SK-N-SH (cell line): ENCODE measurements at regions not wholly inside any gene's neighbourhood (a gene's known extent, or its start where the extent isn't known, plus 50 kb on each side); places are given as distances from the start of the nearest gene placed in this dataset.

ENCODE experiments used
- CTCF ChIA-PET: fragments of 300-600, 350-600 bp; formaldehyde crosslinking; extraction: SDS; loops from one replicate; lab custom pipeline; 2021; lab: Yijun Ruan, JAX
- POLR2A ChIA-PET: fragments of 350-600 bp; sonication (Branson Sonifier 250); formaldehyde crosslinking; extraction: SDS; loops from one replicate; lab custom pipeline; 2020; ENCODE audit warnings: antibody characterized with exemption, inconsistent platforms; lab: Yijun Ruan, JAX
- DNase-seq: peaks from one replicate; pipeline ENCODE4 v3.0.0; 2012
- H2AFZ ChIP-seq: fragments of 200-600 bp; sonication (generic); 2 replicates; pipeline ENCODE4 v1.8.1; 2016; ENCODE audit warnings: antibody characterized with exemption, mild to moderate bottlenecking, low read depth
- H3F3A ChIP-seq: fragments of 200-600 bp; sonication (generic); replicated peaks from 2 replicates; pipeline ENCODE3; 2016; ENCODE audit warnings: antibody characterized with exemption, mild to moderate bottlenecking; ENCODE audit not compliant: insufficient read depth
- H3K27ac ChIP-seq, 2 experiments: fragments of 200-500 bp in 1 of 2; fragments of 200-600 bp in 1 of 2; sonication (Bioruptor generic) in 1 of 2; sonication (generic), shearing (Covaris generic) in 1 of 2; 2 replicates each; pipeline versions ENCODE4 v1.5.1 to v1.6.1; 2014 to 2016; ENCODE audit warnings: low read depth in 2 of 2, inconsistent platforms in 1 of 2, low read length in 1 of 2, mild to moderate bottlenecking in 1 of 2, mixed read lengths in 1 of 2
- H3K27me3 ChIP-seq: fragments of 200-600 bp; sonication (generic), shearing (Covaris generic); 2 replicates; pipeline ENCODE4 v1.6.1; 2016; ENCODE audit warnings: mixed run types; ENCODE audit not compliant: insufficient read depth
- H3K36me3 ChIP-seq, 2 experiments: fragments of 200-500 bp in 1 of 2; fragments of 200-600 bp in 1 of 2; sonication (Bioruptor generic) in 1 of 2; sonication (generic) in 1 of 2; replicated peaks in 1 of 2; 2 replicates each; pipeline versions ENCODE3 to v1.5.1; 2014 to 2016; ENCODE audit warnings: low read length in 1 of 2, mild to moderate bottlenecking in 1 of 2; ENCODE audit not compliant: insufficient read depth in 2 of 2, control insufficient read depth in 1 of 2
- H3K4me1 ChIP-seq, 2 experiments: fragments of 200-500 bp in 1 of 2; fragments of 200-600 bp in 1 of 2; sonication (Bioruptor generic) in 1 of 2; sonication (generic), shearing (Covaris generic) in 1 of 2; 2 replicates each; pipeline versions ENCODE4 v1.5.1 to v1.6.1; 2014 to 2016; ENCODE audit warnings: low read depth in 1 of 2, low read length in 1 of 2, mixed run types in 1 of 2; ENCODE audit not compliant: insufficient read depth in 2 of 2, control insufficient read depth in 1 of 2
- H3K4me2 ChIP-seq: fragments of 200-600 bp; sonication (generic), shearing (Covaris generic); 2 replicates; pipeline ENCODE4 v1.6.1; 2017; ENCODE audit warnings: mixed run types
- H3K4me3 ChIP-seq, 2 experiments: fragments of 200-500 bp in 1 of 2; fragments of 200-600 bp in 1 of 2; sonication (Bioruptor generic) in 1 of 2; sonication (generic), shearing (Covaris generic) in 1 of 2; 2 replicates each; pipeline versions ENCODE4 v1.5.1 to v1.8.1; 2014 to 2016; ENCODE audit warnings: low read depth in 2 of 2, inconsistent platforms in 1 of 2, low read length in 1 of 2, mild to moderate bottlenecking in 1 of 2, mixed read lengths in 1 of 2, moderate library complexity in 1 of 2
- H3K79me2 ChIP-seq: fragments of 200-600 bp; sonication (generic); 2 replicates; pipeline ENCODE4 v1.8.1; 2017; ENCODE audit warnings: mild to moderate bottlenecking; ENCODE audit not compliant: insufficient read depth
- H3K9ac ChIP-seq: fragments of 200-600 bp; sonication (generic); 2 replicates; pipeline ENCODE4 v1.6.1; 2017; ENCODE audit warnings: mixed run types
- H3K9me2 ChIP-seq: fragments of 200-600 bp; sonication (generic); 2 replicates; pipeline ENCODE4 v1.6.1; 2017; ENCODE audit warnings: mixed run types
- H3K9me3 ChIP-seq: fragments of 200-600 bp; sonication (generic); 2 replicates; pipeline ENCODE4 v1.6.1; 2017; ENCODE audit warnings: mixed run types, mild to moderate bottlenecking, moderate library complexity
- H4K20me1 ChIP-seq: fragments of 200-600 bp; sonication (generic); 2 replicates; pipeline ENCODE4 v1.6.1; 2017; ENCODE audit warnings: mild to moderate bottlenecking, mixed run types; ENCODE audit not compliant: insufficient read depth
- CHD2 ChIP-seq: fragments of 150-350 bp; IDR thresholded peaks from 2 replicates; pipeline ENCODE4 v1.6.1; 2018; ENCODE audit warnings: low read length; ENCODE audit not compliant: partially characterized antibody
- ELF1 ChIP-seq: IDR thresholded peaks from 2 replicates; pipeline ENCODE4 v1.4.0; 2012
- EZH2phosphoT487 ChIP-seq: fragments of 200-600 bp; sonication (generic); IDR thresholded peaks from 2 replicates; pipeline ENCODE4 v1.6.1; 2017; ENCODE audit warnings: low read depth, mixed run types, mild to moderate bottlenecking, antibody characterized with exemption, moderate library complexity, borderline replicate concordance
- FOSL2 ChIP-seq: IDR thresholded peaks from 2 replicates; pipeline ENCODE4 v1.4.0; 2012; ENCODE audit warnings: low read depth, mild to moderate bottlenecking, moderate library complexity, borderline replicate concordance
- FOXJ3 ChIP-seq: sonication (generic); formaldehyde crosslinking; IDR thresholded peaks from 2 replicates; pipeline ENCODE4 v1.5.1; 2020; ENCODE audit warnings: mild to moderate bottlenecking, missing genetic modification reagents
- GATA2 ChIP-seq: sonication (generic); formaldehyde crosslinking; IDR thresholded peaks from 2 replicates; pipeline ENCODE4 v1.5.0; 2020; ENCODE audit warnings: mild to moderate bottlenecking, missing genetic modification reagents
- JUND ChIP-seq: IDR thresholded peaks from 2 replicates; pipeline ENCODE4 v1.4.0; 2012
- MEF2A ChIP-seq: IDR thresholded peaks from 2 replicates; pipeline ENCODE4 v1.4.0; 2012; ENCODE audit warnings: low read depth, borderline replicate concordance
- NRF1 ChIP-seq: IDR thresholded peaks from 2 replicates; pipeline ENCODE4 v1.6.1; 2012; ENCODE audit warnings: low read depth, mild to moderate bottlenecking, low read length
- RAD21 ChIP-seq: IDR thresholded peaks from 2 replicates; pipeline ENCODE4 v1.6.1; 2012; ENCODE audit warnings: mild to moderate bottlenecking, low read length
- RFX5 ChIP-seq: IDR thresholded peaks from 2 replicates; pipeline ENCODE4 v1.6.1; 2012; ENCODE audit warnings: mild to moderate bottlenecking, improper control_type of control experiment, low read length
- RXRA ChIP-seq: IDR thresholded peaks from 2 replicates; pipeline ENCODE4 v1.4.0; 2012; ENCODE audit warnings: low read depth, mild to moderate bottlenecking, borderline replicate concordance
- SMC3 ChIP-seq: IDR thresholded peaks from 2 replicates; pipeline ENCODE4 v1.6.1; 2012; ENCODE audit warnings: low read depth, low read length, improper control_type of control experiment
- TAF1 ChIP-seq: IDR thresholded peaks from 2 replicates; pipeline ENCODE4 v1.6.1; 2012; ENCODE audit warnings: low read depth, mild to moderate bottlenecking, low read length, moderate library complexity, borderline replicate concordance
- YY1 ChIP-seq: IDR thresholded peaks from 2 replicates; pipeline ENCODE4 v1.4.0; 2012; ENCODE audit warnings: low read depth, mild to moderate bottlenecking
- WGBS: methylation state at CpG from one replicate; pipeline ENCODE4 v1.1.6; 2017; ENCODE audit warnings: low lambda C conversion rate; 5-methylcytosine and 5-hydroxymethylcytosine counted together
- TF ChIP-seq, protein P1 (sequence below): fragments of 150-350 bp; IDR thresholded peaks from 2 replicates; pipeline ENCODE4 v1.6.1; 2016; ENCODE audit warnings: mild to moderate bottlenecking, low read depth, low read length
- TF ChIP-seq, protein P2 (sequence below): IDR thresholded peaks from 2 replicates; pipeline ENCODE4; 2012
- TF ChIP-seq, protein P3 (sequence below): IDR thresholded peaks from 2 replicates; pipeline ENCODE4 v1.4.0; 2012; ENCODE audit warnings: low read depth, borderline replicate concordance
- TF ChIP-seq, protein P4 (sequence below): IDR thresholded peaks from 2 replicates; pipeline ENCODE4 v1.4.0; 2012; ENCODE audit warnings: low read depth
- TF ChIP-seq, protein P5 (sequence below): fragments of 200-600 bp; sonication (generic); IDR thresholded peaks from 2 replicates; pipeline ENCODE4 v1.6.1; 2017; ENCODE audit warnings: antibody characterized with exemption, mild to moderate bottlenecking, moderate library complexity

DNA sequence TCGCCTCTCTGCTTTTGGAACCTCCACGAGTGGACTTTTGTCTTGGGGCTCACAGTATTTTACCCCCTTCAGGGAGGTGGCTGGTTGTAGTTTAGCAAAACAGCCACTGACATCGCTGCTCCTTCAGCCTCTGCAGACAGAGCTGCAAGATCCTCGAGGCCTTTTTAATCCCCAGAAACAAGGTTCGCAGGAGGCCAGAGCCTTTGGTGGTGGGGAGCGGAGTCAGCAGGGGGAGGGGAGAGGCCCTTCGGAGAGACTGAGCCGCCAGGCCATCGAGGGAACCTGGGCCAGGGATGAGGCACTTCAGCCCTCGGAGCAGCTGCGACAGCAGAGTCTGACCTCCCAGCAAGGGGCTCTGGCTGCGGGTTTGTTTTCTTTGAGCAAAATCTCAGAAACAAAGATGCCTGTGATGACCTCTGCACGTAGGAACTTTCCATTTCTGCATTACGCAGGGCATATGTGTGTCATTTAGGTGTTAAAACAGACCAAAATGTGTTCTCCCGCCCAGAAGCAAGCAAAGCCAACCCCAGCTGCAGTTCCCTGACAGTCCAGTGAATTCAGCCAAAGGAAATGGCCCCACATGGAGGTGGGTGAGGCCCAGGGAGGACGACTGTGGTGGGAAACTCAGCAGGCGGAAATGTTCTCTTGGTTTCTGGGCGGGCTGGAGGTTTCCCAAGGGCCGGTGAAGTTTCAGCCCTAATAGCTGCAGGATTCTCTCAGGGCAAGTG is 171.2 kb upstream of the SULF2 start:
- 78% methylated on average over 12 of the region's 19 CpGs for WGBS
- Histone ChIP-seq H3K9ac (no peak overlapping the region), H3F3A (no peaks in the 10 kb centered on the region), H2AFZ (no peak overlapping the region), H3K79me2 (no peaks in the 10 kb centered on the region), H3K9me2 (no peaks in the 10 kb centered on the region), H3K4me3 (no peak overlapping the region), H3K27ac (no peak overlapping the region), H3K4me1 (peaks cover 0 to 39% of the 10 kb centered on the region in 2 experiments; a peak in 1 of 4 replicates), H3K9me3 (no peaks in the 10 kb centered on the region), H4K20me1 (no peaks in the 10 kb centered on the region), H3K27me3 (no peaks in the 10 kb centered on the region), H3K36me3 (no peaks in the 10 kb centered on the region), H3K4me2 (no peak overlapping the region)
- TF ChIP-seq SMC3 (no peak), MEF2A (no peak), YY1 (no peak), TAF1 (no peak), RAD21 (no peak), FOSL2 (no peak), FOXJ3 (CRISPR knock-in tag) (no peak), NRF1 (no peak)
- TF ChIP-seq, protein P1, sequence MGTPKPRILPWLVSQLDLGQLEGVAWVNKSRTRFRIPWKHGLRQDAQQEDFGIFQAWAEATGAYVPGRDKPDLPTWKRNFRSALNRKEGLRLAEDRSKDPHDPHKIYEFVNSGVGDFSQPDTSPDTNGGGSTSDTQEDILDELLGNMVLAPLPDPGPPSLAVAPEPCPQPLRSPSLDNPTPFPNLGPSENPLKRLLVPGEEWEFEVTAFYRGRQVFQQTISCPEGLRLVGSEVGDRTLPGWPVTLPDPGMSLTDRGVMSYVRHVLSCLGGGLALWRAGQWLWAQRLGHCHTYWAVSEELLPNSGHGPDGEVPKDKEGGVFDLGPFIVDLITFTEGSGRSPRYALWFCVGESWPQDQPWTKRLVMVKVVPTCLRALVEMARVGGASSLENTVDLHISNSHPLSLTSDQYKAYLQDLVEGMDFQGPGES, result no peak
- no peak for DNase-seq
- ChIA-PET POLR2A (no interaction called here), CTCF (interaction anchor here (1.2 to 3.9 kb wide), 3 partner anchors 9 to 664 kb away, joined by 3 to 16 read pairs (median 6); no protein-coding TSS in a partner anchor)

DNA sequence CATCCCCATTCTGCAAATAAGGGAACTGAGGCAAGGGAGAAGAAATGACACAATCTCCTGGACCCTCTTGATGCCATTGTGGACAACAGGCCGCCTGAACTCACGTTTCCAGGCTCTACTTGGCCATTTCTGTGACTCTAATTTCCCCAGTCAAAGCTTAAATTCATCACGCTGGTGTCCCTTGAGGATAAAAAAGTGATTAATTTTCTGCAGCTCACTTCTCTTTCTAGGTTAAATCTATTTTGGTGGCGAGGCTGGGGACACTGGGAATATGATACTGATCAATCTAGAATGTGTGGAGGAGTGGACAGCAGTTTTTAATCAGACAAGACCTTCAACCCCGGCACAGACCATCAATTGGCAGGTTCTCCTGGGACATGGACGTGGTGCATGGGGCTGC is 168.2 kb upstream of the SULF2 start:
- no peaks in the 10 kb centered on the region for H3K36me3 ChIP-seq
- H3K9me3 ChIP-seq, result no peaks in the 10 kb centered on the region
- TF ChIP-seq EZH2phosphoT487 (no peak), GATA2 (CRISPR knock-in tag) (no peak), YY1 (no peak), RXRA (no peak), ELF1 (no peak), SMC3 (no peak), JUND (no peak), RFX5 (no peak), CHD2 (no peak)
- TF ChIP-seq, protein P2, sequence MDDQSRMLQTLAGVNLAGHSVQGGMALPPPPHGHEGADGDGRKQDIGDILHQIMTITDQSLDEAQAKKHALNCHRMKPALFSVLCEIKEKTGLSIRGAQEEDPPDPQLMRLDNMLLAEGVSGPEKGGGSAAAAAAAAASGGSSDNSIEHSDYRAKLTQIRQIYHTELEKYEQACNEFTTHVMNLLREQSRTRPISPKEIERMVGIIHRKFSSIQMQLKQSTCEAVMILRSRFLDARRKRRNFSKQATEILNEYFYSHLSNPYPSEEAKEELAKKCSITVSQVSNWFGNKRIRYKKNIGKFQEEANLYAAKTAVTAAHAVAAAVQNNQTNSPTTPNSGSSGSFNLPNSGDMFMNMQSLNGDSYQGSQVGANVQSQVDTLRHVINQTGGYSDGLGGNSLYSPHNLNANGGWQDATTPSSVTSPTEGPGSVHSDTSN, result no peak
- TF ChIP-seq, protein P3, sequence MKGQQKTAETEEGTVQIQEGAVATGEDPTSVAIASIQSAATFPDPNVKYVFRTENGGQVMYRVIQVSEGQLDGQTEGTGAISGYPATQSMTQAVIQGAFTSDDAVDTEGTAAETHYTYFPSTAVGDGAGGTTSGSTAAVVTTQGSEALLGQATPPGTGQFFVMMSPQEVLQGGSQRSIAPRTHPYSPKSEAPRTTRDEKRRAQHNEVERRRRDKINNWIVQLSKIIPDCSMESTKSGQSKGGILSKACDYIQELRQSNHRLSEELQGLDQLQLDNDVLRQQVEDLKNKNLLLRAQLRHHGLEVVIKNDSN, result no peak
- TF ChIP-seq, protein P4, sequence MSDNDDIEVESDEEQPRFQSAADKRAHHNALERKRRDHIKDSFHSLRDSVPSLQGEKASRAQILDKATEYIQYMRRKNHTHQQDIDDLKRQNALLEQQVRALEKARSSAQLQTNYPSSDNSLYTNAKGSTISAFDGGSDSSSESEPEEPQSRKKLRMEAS, result no peak
- TF ChIP-seq, protein P5, sequence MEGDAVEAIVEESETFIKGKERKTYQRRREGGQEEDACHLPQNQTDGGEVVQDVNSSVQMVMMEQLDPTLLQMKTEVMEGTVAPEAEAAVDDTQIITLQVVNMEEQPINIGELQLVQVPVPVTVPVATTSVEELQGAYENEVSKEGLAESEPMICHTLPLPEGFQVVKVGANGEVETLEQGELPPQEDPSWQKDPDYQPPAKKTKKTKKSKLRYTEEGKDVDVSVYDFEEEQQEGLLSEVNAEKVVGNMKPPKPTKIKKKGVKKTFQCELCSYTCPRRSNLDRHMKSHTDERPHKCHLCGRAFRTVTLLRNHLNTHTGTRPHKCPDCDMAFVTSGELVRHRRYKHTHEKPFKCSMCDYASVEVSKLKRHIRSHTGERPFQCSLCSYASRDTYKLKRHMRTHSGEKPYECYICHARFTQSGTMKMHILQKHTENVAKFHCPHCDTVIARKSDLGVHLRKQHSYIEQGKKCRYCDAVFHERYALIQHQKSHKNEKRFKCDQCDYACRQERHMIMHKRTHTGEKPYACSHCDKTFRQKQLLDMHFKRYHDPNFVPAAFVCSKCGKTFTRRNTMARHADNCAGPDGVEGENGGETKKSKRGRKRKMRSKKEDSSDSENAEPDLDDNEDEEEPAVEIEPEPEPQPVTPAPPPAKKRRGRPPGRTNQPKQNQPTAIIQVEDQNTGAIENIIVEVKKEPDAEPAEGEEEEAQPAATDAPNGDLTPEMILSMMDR, result no peak
- no peak for DNase-seq
- H3K4me2 ChIP-seq, result no peak overlapping the region
- no peak overlapping the region for H3K9ac ChIP-seq
- WGBS, result 43% methylated on average over 5 of the region's 6 CpGs
- H2AFZ ChIP-seq, result no peak overlapping the region
- H3K4me3 ChIP-seq, result no peak overlapping the region
- no peaks in the 10 kb centered on the region for H4K20me1 ChIP-seq
- ChIA-PET POLR2A (no interaction called here), CTCF (no interaction called here)
- no peaks in the 10 kb centered on the region for H3K9me2 ChIP-seq
- peaks cover 0 to 22% of the 10 kb centered on the region in 2 experiments; a peak in 2 of 4 replicates for H3K4me1 ChIP-seq
- H3F3A ChIP-seq, result no peaks in the 10 kb centered on the region
- H3K27ac ChIP-seq, result no peak overlapping the region
- no peaks in the 10 kb centered on the region for H3K27me3 ChIP-seq
- H3K79me2 ChIP-seq, result no peaks in the 10 kb centered on the region
